GM18907 (cell line): ENCODE measurements at regions not wholly inside any gene's neighbourhood (a gene's known extent, or its start where the extent isn't known, plus 50 kb on each side); places are given as distances from the start of the nearest gene placed in this dataset.

Experiments
- ATAC-seq: cut with Tn5 transposase; IDR thresholded peaks from one replicate; pipeline ENCODE4 v1.9.1; 2021; ENCODE audit warnings: mild to moderate bottlenecking, moderate library complexity; ENCODE audit not compliant: unreplicated experiment

- ATAC-seq = no peak
Observed at GRCh38 chr7:86975449-86975848, 84.0 kb downstream of the ELAPOR2 start.

GRCh38 chr7:86972072-86972471, 87.4 kb downstream of the ELAPOR2 start:
- no peak for ATAC-seq

GRCh38 chr7:86970986-86971385, 88.5 kb downstream of the ELAPOR2 start:
- no peak for ATAC-seq

GRCh38 chr7:86970547-86970946, 88.9 kb downstream of the ELAPOR2 start:
- no peak for ATAC-seq

- no peak for ATAC-seq
Observed at GRCh38 chr7:86969865-86970264, 89.6 kb downstream of the ELAPOR2 start.

- no peak for ATAC-seq
Observed at GRCh38 chr7:86968618-86969017, 90.8 kb downstream of the ELAPOR2 start.

GRCh38 chr7:86966916-86967315, 92.5 kb downstream of the ELAPOR2 start:
- no peak for ATAC-seq

GRCh38 chr7:86965727-86966120, 93.7 kb downstream of the ELAPOR2 start:
- no peak for ATAC-seq

GRCh38 chr7:86964973-86965726, 94.3 kb downstream of the ELAPOR2 start:
- no peak for ATAC-seq

GRCh38 chr7:86963599-86964230, 95.7 kb downstream of the ELAPOR2 start:
- peak; percentile 87 for ATAC-seq

- no peak for ATAC-seq
Observed at GRCh38 chr7:86962623-86963022, 96.8 kb downstream of the ELAPOR2 start.

GRCh38 chr7:86961686-86962085, 97.8 kb downstream of the ELAPOR2 start:
- no peak for ATAC-seq

- no peak for ATAC-seq
Observed at GRCh38 chr7:86958380-86958779, 101.1 kb downstream of the ELAPOR2 start.

- no peak for ATAC-seq
Observed at GRCh38 chr7:86956567-86956966, 102.9 kb downstream of the ELAPOR2 start.

- no peak for ATAC-seq
Observed at GRCh38 chr7:86955895-86956503, 103.5 kb downstream of the ELAPOR2 start.

- no peak for ATAC-seq
Observed at GRCh38 chr7:86954971-86955370, 104.5 kb downstream of the ELAPOR2 start.

- no peak for ATAC-seq
Observed at GRCh38 chr7:86953653-86954336, 105.7 kb downstream of the ELAPOR2 start.

GRCh38 chr7:86953219-86953618, 106.2 kb downstream of the ELAPOR2 start:
- ATAC-seq = no peak

GRCh38 chr7:86951895-86952294, 107.6 kb downstream of the ELAPOR2 start:
- peak; percentile 26 for ATAC-seq

GRCh38 chr7:86950944-86951343, 108.5 kb downstream of the ELAPOR2 start:
- no peak for ATAC-seq

GRCh38 chr7:86950360-86950759, 109.1 kb downstream of the ELAPOR2 start:
- no peak for ATAC-seq
